Colonic mucosa (tissue), 4 donors: ENCODE measurements at regions not wholly inside any gene's neighbourhood (a gene's known extent, or its start where the extent isn't known, plus 50 kb on each side); places are given as distances from the start of the nearest gene placed in this dataset.

Experiments
- DNase-seq: peaks from one replicate; pipeline ENCODE4 v3.0.0-alpha.2; 2020
- H3K27ac ChIP-seq: fragments of 200-600 bp; one replicate; pipeline ENCODE4 v1.8.0; 2021
- H3K27me3 ChIP-seq: fragments of 200-600 bp; one replicate; pipeline ENCODE4 v1.8.0; 2021
- H3K36me3 ChIP-seq: fragments of 200-600 bp; one replicate; pipeline ENCODE4 v1.8.0; 2021
- H3K4me1 ChIP-seq: fragments of 200-600 bp; one replicate; pipeline ENCODE4 v1.8.0; 2021; ENCODE audit warnings: mild to moderate bottlenecking
- H3K4me3 ChIP-seq: fragments of 200-600 bp; one replicate; pipeline ENCODE4 v1.8.0; 2021
- H3K9ac ChIP-seq, 2 donors: one replicate each; pipeline ENCODE4 v1.7.0; 2013; ENCODE audit warnings: control low read depth in 2 of 2, low read depth in 2 of 2, low read length in 2 of 2
- H3K9me3 ChIP-seq: fragments of 200-600 bp; one replicate; pipeline ENCODE4 v1.8.0; 2021
- intact Hi-C: fragments of 100-400 bp; cut with DNase I; formaldehyde crosslinking; loops from one replicate; pipeline ENCODE4 v1.14.1; 2022
- TF ChIP-seq, protein P1 (sequence below): fragments of 200-600 bp; IDR thresholded peaks from one replicate; pipeline ENCODE4 v1.8.0; 2022; ENCODE audit warnings: antibody characterized with exemption, mild to moderate bottlenecking
- donor health status: healthy.
- donor health status: DM: no; HTN: no; CAD: no.
- donor health status: DM: no; HTN: no; CAD: no.

DNA sequence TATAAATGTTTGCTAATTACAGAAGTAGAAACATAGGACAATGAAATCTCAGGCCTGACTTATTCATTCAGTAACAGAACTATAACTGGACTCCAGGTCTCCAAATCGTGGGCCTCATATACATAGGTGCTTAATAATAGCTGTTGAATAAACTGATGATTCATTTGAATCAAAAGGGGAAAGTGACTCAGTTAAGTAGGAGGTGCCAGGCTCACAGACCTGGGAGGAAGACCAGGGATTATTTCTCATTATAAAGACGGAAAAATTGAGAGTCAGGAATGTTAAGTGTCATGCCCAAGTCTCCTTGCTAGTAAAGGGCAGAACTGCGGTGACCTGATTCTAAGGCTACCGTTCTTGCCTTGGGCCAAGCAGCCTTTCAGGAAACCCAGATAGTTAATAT, 131.5 kb downstream of the HS3ST1 start:
- Histone ChIP-seq H3K9ac (no peak overlapping the region), H3K4me1 (no peaks in the 10 kb centered on the region), H3K9me3 (no peaks in the 10 kb centered on the region), H3K27ac (no peak overlapping the region), H3K4me3 (no peak overlapping the region), H3K27me3 (no peaks in the 10 kb centered on the region), H3K36me3 (no peaks in the 10 kb centered on the region)
- DNase-seq: no peak
- TF ChIP-seq, protein P1, sequence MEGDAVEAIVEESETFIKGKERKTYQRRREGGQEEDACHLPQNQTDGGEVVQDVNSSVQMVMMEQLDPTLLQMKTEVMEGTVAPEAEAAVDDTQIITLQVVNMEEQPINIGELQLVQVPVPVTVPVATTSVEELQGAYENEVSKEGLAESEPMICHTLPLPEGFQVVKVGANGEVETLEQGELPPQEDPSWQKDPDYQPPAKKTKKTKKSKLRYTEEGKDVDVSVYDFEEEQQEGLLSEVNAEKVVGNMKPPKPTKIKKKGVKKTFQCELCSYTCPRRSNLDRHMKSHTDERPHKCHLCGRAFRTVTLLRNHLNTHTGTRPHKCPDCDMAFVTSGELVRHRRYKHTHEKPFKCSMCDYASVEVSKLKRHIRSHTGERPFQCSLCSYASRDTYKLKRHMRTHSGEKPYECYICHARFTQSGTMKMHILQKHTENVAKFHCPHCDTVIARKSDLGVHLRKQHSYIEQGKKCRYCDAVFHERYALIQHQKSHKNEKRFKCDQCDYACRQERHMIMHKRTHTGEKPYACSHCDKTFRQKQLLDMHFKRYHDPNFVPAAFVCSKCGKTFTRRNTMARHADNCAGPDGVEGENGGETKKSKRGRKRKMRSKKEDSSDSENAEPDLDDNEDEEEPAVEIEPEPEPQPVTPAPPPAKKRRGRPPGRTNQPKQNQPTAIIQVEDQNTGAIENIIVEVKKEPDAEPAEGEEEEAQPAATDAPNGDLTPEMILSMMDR: no peak
- intact Hi-C loops: no loop called here

DNA sequence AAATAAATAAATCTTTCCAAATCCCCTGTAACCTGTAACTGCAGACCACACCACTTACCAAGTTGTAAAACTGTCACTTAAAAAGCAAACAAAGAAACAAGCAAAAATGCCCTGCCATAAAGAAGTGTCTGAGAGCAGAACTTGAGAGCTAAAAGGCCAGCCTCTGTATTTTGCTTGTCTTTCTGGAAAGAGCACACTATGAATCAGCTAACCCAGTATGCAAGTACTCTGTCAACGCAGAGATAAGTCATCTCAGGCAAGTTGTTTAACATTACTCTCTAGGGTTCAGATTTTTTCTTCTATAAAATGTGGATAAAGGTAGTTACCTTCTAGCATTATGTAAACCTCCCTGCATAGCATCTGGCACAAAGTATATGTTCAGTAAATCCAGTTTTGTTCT, 134.8 kb downstream of the HS3ST1 start:
- intact Hi-C loops: no loop called here
- no peak overlapping the region for H3K4me3 ChIP-seq
- H3K27me3 ChIP-seq: no peaks in the 10 kb centered on the region
- DNase-seq: no peak
- no peaks in the 10 kb centered on the region for H3K9me3 ChIP-seq
- no peaks in the 10 kb centered on the region for H3K36me3 ChIP-seq
- H3K9ac ChIP-seq: no peak overlapping the region
- no peaks in the 10 kb centered on the region for H3K4me1 ChIP-seq
- TF ChIP-seq, protein P1: no peak
- no peak overlapping the region for H3K27ac ChIP-seq

DNA sequence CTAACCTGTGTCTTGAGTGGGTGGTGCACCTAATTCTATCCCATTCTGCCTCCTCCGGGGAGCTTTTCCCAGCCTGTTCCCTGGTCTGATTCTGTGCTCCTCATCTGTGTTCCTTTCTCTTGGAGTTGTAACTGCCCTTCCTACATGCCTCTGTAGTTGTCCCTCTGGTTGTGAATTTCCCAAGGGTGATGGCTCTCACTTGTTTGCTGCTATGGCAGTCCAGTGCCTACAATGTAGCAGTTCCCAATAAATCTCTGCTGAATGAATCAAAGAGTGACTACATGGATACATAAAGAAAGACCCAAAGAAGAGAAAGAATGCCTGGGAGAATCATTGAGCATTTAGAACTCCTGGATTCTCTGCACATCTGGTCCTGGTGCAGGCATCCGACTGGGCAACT, 141.6 kb downstream of the HS3ST1 start:
- H3K27ac ChIP-seq: no peak overlapping the region
- TF ChIP-seq, protein P1: no peak
- intact Hi-C loops: no loop called here
- no peaks in the 10 kb centered on the region for H3K27me3 ChIP-seq
- no peak for DNase-seq
- H3K9ac ChIP-seq: no peak overlapping the region
- H3K4me1 ChIP-seq: no peaks in the 10 kb centered on the region
- no peaks in the 10 kb centered on the region for H3K9me3 ChIP-seq
- no peak overlapping the region for H3K4me3 ChIP-seq
- no peaks in the 10 kb centered on the region for H3K36me3 ChIP-seq

DNA sequence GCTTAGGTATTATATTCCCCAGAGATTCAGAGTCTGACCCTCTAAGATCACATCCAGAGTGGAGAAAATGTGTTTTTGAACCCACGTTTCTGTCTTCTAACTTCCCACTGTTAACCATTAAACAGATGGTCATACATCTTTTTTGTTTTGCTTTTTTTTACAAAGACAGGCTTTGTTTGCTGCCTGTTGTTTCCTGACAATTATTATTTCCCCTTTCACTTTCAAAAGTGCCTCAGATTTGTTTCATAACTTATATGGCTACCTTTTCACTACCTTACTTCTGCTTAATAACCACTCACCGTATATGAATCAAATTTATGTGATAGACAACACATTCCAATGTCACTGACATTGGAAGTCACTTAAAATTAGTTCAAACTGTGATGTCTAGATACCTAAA, 142.2 kb downstream of the HS3ST1 start:
- intact Hi-C loops: no loop called here
- H3K27me3 ChIP-seq: no peaks in the 10 kb centered on the region
- TF ChIP-seq, protein P1: no peak
- H3K4me1 ChIP-seq: no peaks in the 10 kb centered on the region
- no peaks in the 10 kb centered on the region for H3K36me3 ChIP-seq
- H3K9ac ChIP-seq: no peak overlapping the region
- H3K4me3 ChIP-seq: no peak overlapping the region
- no peaks in the 10 kb centered on the region for H3K9me3 ChIP-seq
- no peak for DNase-seq
- no peak overlapping the region for H3K27ac ChIP-seq

DNA sequence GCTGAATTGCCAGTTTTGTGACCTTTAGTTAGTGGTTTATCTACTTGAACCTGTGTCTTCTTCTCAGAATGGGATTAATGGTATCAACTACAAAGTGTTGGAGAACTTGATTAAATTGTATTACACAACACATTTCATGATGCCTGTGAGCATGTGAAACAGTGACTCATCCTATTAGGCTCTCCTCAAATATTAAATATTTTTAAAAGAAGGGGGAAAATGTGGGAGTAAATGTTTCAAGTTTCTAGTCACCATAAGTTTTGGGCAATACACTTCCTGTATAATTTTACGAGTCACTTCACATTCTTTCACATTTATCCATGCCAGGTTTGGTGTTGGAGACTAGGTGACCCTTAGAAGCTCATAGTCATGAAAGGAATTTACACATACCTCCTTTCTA, 147.0 kb downstream of the HS3ST1 start:
- intact Hi-C loops: no loop called here
- no peak overlapping the region for H3K27ac ChIP-seq
- DNase-seq: no peak
- no peak overlapping the region for H3K4me3 ChIP-seq
- H3K9me3 ChIP-seq: no peaks in the 10 kb centered on the region
- H3K36me3 ChIP-seq: no peaks in the 10 kb centered on the region
- TF ChIP-seq, protein P1: no peak
- H3K9ac ChIP-seq: no peak overlapping the region
- no peaks in the 10 kb centered on the region for H3K4me1 ChIP-seq
- H3K27me3 ChIP-seq: no peaks in the 10 kb centered on the region

DNA sequence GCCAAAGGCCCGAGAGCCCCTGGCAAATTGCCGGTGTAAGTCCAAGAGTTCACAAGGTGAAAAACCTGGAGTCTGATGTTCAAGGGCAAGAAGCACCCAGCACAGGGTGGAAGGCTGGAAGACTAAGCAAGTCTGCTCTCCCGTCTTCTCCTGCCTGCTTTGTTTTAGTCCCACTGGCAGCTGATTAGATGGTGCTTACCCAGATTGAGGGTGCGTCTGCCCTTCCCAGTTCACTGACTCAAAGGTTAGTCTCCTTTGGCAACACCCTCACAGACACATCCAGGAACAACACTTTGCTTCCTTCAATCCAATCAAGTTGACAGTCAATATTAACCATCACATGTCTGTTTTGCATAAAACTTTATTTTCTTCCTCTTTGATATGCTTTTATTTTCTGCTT, 157.4 kb downstream of the HS3ST1 start:
- Histone ChIP-seq H3K27me3 (no peaks in the 10 kb centered on the region), H3K4me3 (no peak overlapping the region), H3K4me1 (no peaks in the 10 kb centered on the region), H3K9ac (no peak overlapping the region), H3K9me3 (no peaks in the 10 kb centered on the region), H3K27ac (no peak overlapping the region), H3K36me3 (no peaks in the 10 kb centered on the region)
- TF ChIP-seq, protein P1: no peak
- DNase-seq: peak; percentile 55
- intact Hi-C loops: no loop called here
